Ramos (cell line): ENCODE measurements at regions not wholly inside any gene's neighbourhood (a gene's known extent, or its start where the extent isn't known, plus 50 kb on each side); places are given as distances from the start of the nearest gene placed in this dataset.

Experiments
- in situ Hi-C: fragments of 300-500 bp; cut with MboI; formaldehyde crosslinking; loops from one replicate; pipeline ENCODE4 v1.14.3; 2022; ENCODE audit warnings: low sequenced_read_pairs; ENCODE audit not compliant: unreplicated experiment

- in situ Hi-C loops: loop anchor here (25.0 kb wide), 1 partner anchor 757 kb away; no protein-coding TSS in a partner anchor
These were observed 275.3 kb downstream of the COG6 start for GRCh38 chr13:39930544-39931444.

GRCh38 chr13:39931505-39931904 lies 276.0 kb downstream of the COG6 start:
- in situ Hi-C loops: loop anchor here (25.0 kb wide), 1 partner anchor 756 kb away; no protein-coding TSS in a partner anchor

- in situ Hi-C loops: loop anchor here (25.0 kb wide), 1 partner anchor 755 kb away; no protein-coding TSS in a partner anchor
These were observed 277.1 kb downstream of the COG6 start for GRCh38 chr13:39932514-39932913.

GRCh38 chr13:39935155-39935554 lies 279.7 kb downstream of the COG6 start:
- in situ Hi-C loops: loop anchor here (25.0 kb wide), 1 partner anchor 752 kb away; no protein-coding TSS in a partner anchor

- in situ Hi-C loops: loop anchor here (25.0 kb wide), 1 partner anchor 749 kb away; no protein-coding TSS in a partner anchor
These were observed 283.1 kb downstream of the COG6 start for GRCh38 chr13:39938596-39938995.

GRCh38 chr13:39941236-39941635 lies 285.8 kb downstream of the COG6 start:
- in situ Hi-C loops: loop anchor here (25.0 kb wide), 1 partner anchor 746 kb away; no protein-coding TSS in a partner anchor

GRCh38 chr13:39941911-39942551 lies 286.6 kb downstream of the COG6 start:
- in situ Hi-C loops: loop anchor here (25.0 kb wide), 1 partner anchor 745 kb away; no protein-coding TSS in a partner anchor

GRCh38 chr13:39942552-39943273 lies 287.3 kb downstream of the COG6 start:
- in situ Hi-C loops: loop anchor here (25.0 kb wide), 1 partner anchor 745 kb away; no protein-coding TSS in a partner anchor

GRCh38 chr13:39943711-39944110 lies 288.2 kb downstream of the COG6 start:
- in situ Hi-C loops: loop anchor here (25.0 kb wide), 1 partner anchor 744 kb away; no protein-coding TSS in a partner anchor

- in situ Hi-C loops: loop anchor here (25.0 kb wide), 1 partner anchor 742 kb away; no protein-coding TSS in a partner anchor
These were observed 289.8 kb downstream of the COG6 start for GRCh38 chr13:39945226-39945625.

- in situ Hi-C loops: loop anchor here (25.0 kb wide), 1 partner anchor 741 kb away; no protein-coding TSS in a partner anchor
These were observed 291.3 kb downstream of the COG6 start for GRCh38 chr13:39946769-39947168.

- in situ Hi-C loops: no loop called here
These were observed 295.8 kb downstream of the COG6 start for GRCh38 chr13:39951301-39951700.

- in situ Hi-C loops: no loop called here
These were observed 297.1 kb downstream of the COG6 start for GRCh38 chr13:39952249-39953233.

GRCh38 chr13:39954476-39954875 lies 299.0 kb downstream of the COG6 start:
- in situ Hi-C loops: no loop called here

GRCh38 chr13:39955560-39955959 lies 300.1 kb downstream of the COG6 start:
- in situ Hi-C loops: no loop called here

GRCh38 chr13:39956036-39956435 lies 300.6 kb downstream of the COG6 start:
- in situ Hi-C loops: no loop called here

GRCh38 chr13:39957868-39958677 lies 302.6 kb downstream of the COG6 start:
- in situ Hi-C loops: no loop called here

- in situ Hi-C loops: no loop called here
These were observed 304.2 kb downstream of the COG6 start for GRCh38 chr13:39959497-39960144.
